ENCODE measurements at regions not wholly inside any gene's neighbourhood (a gene's known extent, or its start where the extent isn't known, plus 50 kb on each side); places are given as distances from the start of the nearest gene placed in this dataset.

- Histone ChIP-seq H3K4me1 (ENCODE audit: control insufficient read depth, low read length) (no peaks in the 10 kb centered on the region), H4K20me1 (ENCODE audit: control insufficient read depth, insufficient read depth, low read depth, low read length) (no peaks in the 10 kb centered on the region), H3K27me3 (ENCODE audit: control insufficient read depth, low read length) (no peaks in the 10 kb centered on the region), H3K9me3 (ENCODE audit: control insufficient read depth, insufficient read depth, low read length) (no peaks in the 10 kb centered on the region), H3K4me2 (ENCODE audit: low read length) (no peak overlapping the region), H3K4me3 (ENCODE audit: low read length) (no peak overlapping the region), H3K36me3 (ENCODE audit: control insufficient read depth, low read length) (no peaks in the 10 kb centered on the region), H3K9me2 (replicated peaks; ENCODE audit: control insufficient read depth, low read length) (no peaks in the 10 kb centered on the region), H3F3A (ENCODE audit: control insufficient read depth, insufficient read depth) (no peaks in the 10 kb centered on the region), H3K79me2 (ENCODE audit: control insufficient read depth, low read length) (no peaks in the 10 kb centered on the region), H3K27ac (ENCODE audit: low read depth, low read length) (no peak overlapping the region)
- TF ChIP-seq CTCF (IDR thresholded peaks at IDR 0.05; ENCODE audit: low read depth, low read length, poor library complexity, severe bottlenecking): no peak
- no peak for TF ChIP-seq EZH2phosphoT487 (IDR thresholded peaks at IDR 0.05; ENCODE audit: borderline replicate concordance, low read length)
Measured at GRCh38 chr2:208980321-208980720, 443.5 kb upstream of the MAP2 start.

GRCh38 chr2:208982831-208983230 is 441.0 kb upstream of the MAP2 start:
- Histone ChIP-seq H3K9me2 (replicated peaks; ENCODE audit: control insufficient read depth, low read length) (no peaks in the 10 kb centered on the region), H3F3A (ENCODE audit: control insufficient read depth, insufficient read depth) (no peaks in the 10 kb centered on the region), H3K9me3 (ENCODE audit: control insufficient read depth, insufficient read depth, low read length) (no peaks in the 10 kb centered on the region), H3K27me3 (ENCODE audit: control insufficient read depth, low read length) (no peaks in the 10 kb centered on the region), H3K27ac (ENCODE audit: low read depth, low read length) (no peak overlapping the region), H3K4me1 (ENCODE audit: control insufficient read depth, low read length) (no peaks in the 10 kb centered on the region), H4K20me1 (ENCODE audit: control insufficient read depth, insufficient read depth, low read depth, low read length) (no peaks in the 10 kb centered on the region), H3K36me3 (ENCODE audit: control insufficient read depth, low read length) (no peaks in the 10 kb centered on the region), H3K4me3 (ENCODE audit: low read length) (no peak overlapping the region), H3K79me2 (ENCODE audit: control insufficient read depth, low read length) (no peaks in the 10 kb centered on the region), H3K4me2 (ENCODE audit: low read length) (no peak overlapping the region)
- TF ChIP-seq EZH2phosphoT487 (IDR thresholded peaks at IDR 0.05; ENCODE audit: borderline replicate concordance, low read length) (no peak), CTCF (IDR thresholded peaks at IDR 0.05; ENCODE audit: low read depth, low read length, poor library complexity, severe bottlenecking) (no peak)

GRCh38 chr2:208983486-208983885 is 440.4 kb upstream of the MAP2 start:
- no peaks in the 10 kb centered on the region for H3K9me2 ChIP-seq (replicated peaks; ENCODE audit: control insufficient read depth, low read length)
- H3F3A ChIP-seq (ENCODE audit: control insufficient read depth, insufficient read depth): no peaks in the 10 kb centered on the region
- H3K4me1 ChIP-seq (ENCODE audit: control insufficient read depth, low read length): no peaks in the 10 kb centered on the region
- H3K27me3 ChIP-seq (ENCODE audit: control insufficient read depth, low read length): no peaks in the 10 kb centered on the region
- no peaks in the 10 kb centered on the region for H4K20me1 ChIP-seq (ENCODE audit: control insufficient read depth, insufficient read depth, low read depth, low read length)
- TF ChIP-seq EZH2phosphoT487 (IDR thresholded peaks at IDR 0.05; ENCODE audit: borderline replicate concordance, low read length): no peak
- TF ChIP-seq CTCF (IDR thresholded peaks at IDR 0.05; ENCODE audit: low read depth, low read length, poor library complexity, severe bottlenecking): no peak
- no peak overlapping the region for H3K4me3 ChIP-seq (ENCODE audit: low read length)
- no peak overlapping the region for H3K27ac ChIP-seq (ENCODE audit: low read depth, low read length)
- H3K79me2 ChIP-seq (ENCODE audit: control insufficient read depth, low read length): no peaks in the 10 kb centered on the region
- H3K4me2 ChIP-seq (ENCODE audit: low read length): no peak overlapping the region
- no peaks in the 10 kb centered on the region for H3K36me3 ChIP-seq (ENCODE audit: control insufficient read depth, low read length)
- H3K9me3 ChIP-seq (ENCODE audit: control insufficient read depth, insufficient read depth, low read length): no peaks in the 10 kb centered on the region
